ENCODE measurements at regions not wholly inside any gene's neighbourhood (a gene's known extent, or its start where the extent isn't known, plus 50 kb on each side); places are given as distances from the start of the nearest gene placed in this dataset.
"Not testable (repeated sequence)": the region's sequence is repeated elsewhere in the genome, so short reads cannot be mapped to it uniquely, and the experiment has no call there.

DNA sequence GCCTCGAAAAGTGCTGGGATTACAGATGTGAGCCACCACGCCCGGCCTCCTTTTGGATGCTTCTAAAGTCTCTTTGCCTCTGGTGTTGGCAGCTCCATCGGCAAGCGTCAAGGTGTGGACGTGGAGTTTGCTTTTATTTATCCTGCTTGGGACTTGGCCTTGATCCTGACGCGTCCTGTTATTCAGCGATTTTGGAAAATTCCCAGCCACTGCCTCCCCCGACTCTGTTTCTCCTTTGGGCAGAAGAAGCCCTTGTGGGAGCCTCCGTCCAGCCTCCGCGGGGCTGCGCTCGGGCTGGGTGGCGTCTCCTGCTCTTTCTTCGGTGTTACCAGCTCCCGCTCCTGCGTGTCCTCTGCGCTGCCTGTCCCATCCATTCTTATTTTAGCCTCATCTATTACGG, 151.7 kb downstream of the TMEM121 start:
- DNase-seq (ENCODE audit: low read depth, low spot score) = not testable (repeated sequence)

DNA sequence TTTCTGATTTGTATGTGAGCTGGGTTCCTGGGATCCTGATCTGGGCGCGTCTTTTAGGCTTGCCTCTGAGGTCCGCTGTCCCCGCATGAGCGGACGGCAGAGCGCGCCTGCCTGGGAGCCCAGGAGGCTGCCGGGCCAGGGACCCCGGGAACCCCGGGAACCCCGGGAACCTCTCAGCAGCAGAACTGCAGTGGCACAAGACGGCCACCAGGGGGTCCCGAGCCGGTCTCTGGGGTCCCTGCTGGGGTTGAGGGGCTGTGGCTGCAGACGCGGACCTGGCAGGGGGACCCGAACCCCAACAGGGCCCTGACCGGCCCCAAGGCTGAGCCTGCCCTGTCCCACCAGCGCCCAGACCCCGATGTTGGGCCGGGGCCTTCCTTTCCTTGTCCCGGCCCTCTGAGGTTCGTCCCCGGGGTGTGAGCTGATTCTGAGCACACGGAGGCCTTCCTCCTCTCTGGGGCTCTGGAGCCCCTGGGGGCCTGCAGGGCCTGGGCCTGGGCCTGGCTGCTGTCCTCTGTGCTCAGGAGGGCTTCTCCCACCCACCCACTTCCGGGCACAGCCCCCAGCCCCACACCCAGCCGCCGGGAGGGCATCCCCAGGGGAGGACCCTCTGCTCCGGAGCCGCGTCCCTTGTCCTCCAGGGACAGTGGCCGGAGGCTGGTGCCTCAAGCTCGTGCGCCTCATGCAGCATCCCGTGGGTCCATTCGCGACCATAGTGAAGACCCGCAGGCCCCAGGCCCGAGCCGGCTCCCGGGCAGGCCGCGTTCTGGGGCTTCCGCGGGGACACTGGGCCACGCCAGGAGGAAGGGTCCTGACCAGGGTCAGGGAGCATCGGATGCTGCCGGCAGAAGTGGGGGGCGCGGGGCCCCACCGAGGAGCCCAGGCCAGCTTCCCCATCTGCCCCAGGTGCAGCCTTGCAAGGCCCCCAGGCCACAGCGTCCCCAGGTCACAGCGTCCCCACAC, 152.9 kb downstream of the TMEM121 start:
- not testable (repeated sequence) for DNase-seq (ENCODE audit: low read depth, low spot score)

DNA sequence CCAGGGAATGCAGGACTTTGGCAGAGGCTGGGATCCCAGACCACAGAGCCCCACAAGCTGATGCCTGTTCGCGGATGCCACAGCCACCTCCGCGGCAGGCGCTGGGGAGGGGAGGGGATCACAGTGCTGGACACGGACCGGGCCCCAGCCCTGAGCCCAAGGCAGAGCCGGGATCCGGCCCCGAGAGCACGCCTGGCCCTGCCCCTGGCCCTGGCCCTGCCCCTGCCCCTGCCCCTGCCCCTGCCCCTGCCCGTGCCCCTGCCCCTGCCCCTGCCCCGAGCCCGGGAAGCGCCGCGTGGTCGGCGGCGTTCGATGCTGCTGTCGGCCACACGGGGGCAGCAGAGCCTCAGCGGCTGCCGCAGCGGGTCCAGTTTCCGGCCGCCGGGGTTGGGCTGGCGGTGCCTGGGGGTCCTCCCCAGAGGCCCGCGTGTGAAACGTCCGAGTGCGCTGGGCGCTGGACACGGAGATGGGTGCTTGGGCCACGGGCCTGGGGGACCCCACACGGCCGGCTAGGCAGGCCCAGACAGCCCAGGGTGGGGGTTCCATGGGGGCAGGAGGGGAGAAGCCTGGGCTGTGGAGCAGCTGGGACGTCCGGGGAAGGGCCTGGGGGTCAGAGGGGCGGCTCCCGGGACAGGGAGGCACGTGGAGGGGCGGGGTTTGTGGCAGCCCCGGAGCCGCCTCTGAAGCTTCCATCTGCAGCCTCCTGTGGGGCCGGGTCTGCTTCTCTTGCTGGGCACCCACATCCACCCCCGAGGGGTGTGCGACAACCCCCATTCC, 153.8 kb downstream of the TMEM121 start:
- not testable (repeated sequence) for DNase-seq (ENCODE audit: low read depth, low spot score)

DNA sequence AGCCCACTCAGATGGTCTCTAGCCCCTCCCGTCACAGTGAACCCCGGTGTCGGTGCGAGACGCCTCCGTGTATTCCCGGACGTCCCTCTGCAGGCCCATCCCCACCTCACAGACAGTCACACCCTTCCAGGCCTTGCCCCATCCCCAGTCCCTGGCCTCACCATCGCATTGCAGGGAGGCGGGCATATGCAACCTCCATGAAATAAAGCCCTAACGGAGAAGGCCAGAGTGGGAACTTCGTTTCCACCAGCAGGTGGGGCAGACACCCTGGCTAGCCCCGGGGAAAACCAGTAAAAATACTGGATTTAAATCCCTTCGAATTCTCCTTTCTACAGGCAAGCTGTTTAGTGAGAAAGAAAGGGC, 154.3 kb downstream of the TMEM121 start:
- not testable (repeated sequence) for DNase-seq (ENCODE audit: low read depth, low spot score)

DNA sequence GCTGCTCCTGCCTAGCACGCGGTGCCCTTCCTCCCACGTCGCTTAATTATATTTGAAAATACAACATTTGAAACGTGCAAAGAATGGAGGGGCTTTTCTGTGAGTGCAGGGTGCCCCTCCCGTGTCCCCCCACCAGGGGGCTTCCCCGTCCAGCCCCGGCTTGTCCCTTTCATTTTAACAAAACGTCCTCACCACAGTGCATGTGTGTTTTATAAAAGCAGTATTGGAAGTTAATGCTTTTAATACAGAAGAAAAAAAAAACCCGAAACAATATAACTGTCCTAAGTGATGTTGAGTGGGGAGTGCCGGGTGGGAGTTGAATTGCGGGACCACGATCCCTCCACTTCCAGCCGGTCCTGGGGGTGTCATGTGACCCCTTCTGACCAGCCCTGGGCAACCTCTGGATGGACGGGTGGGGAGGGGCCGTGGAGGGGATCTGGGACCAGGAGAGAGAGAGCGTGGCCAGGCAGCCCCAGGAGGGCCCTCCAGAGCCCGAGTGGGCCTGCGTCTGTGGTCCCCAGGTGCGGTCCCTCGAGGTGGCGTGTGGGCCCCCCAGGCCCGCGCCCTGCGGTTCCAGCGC, 155.3 kb downstream of the TMEM121 start:
- DNase-seq (ENCODE audit: low read depth, low spot score) = not testable (repeated sequence)

DNA sequence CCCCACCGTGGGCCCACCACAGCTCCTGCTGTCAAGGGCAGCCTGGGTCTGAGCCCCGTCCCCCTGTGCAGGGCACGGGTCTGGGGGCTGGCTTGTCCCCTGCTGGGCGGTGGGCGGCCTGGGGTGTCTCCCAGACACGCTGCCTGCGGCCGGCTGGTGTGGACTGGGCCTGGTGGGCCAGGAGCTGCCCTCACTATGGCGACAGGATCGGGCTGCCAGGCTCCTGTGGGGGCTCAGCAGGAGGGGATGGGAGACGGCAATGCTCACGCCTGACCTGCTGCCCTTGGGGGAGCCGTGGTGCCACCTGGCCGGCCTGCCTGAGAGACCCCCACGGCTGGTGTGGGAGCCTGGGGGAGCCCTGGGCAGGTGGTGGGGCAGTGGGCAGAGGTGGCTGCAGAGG, 156.1 kb downstream of the TMEM121 start:
- DNase-seq (ENCODE audit: low read depth, low spot score) = not testable (repeated sequence)

DNA sequence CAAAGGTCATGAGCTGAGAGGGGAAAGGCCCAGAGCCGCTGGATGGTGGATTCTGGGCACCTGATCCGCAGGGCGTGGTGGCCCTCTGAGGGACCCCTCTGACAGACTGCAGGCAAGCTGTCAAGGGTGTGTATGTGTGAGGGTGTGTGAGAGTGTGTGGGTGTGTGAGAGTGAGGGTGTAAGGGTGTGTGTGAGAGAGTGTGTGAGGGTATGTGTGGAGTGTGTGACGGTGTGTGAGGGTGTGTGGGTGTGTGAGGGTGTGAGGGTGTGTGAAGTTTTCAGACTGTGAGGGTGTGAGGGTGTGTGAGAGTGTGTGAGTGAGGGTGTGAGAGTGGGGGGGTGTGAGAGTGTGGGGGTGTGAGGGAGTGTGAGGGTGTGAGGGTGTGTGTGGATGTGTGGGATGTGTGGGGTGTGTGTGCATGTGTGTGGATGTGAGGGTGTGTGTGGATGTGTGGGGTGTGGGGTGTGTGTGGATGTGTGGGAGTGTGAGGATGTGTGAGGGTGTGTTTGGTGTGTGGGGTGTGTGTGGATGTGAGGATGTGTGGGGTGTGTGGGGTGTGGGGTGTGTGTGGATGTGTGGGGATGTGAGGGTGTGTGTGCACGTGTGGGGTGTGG, 156.7 kb downstream of the TMEM121 start:
- no peak for DNase-seq (ENCODE audit: low read depth, low spot score)

DNA sequence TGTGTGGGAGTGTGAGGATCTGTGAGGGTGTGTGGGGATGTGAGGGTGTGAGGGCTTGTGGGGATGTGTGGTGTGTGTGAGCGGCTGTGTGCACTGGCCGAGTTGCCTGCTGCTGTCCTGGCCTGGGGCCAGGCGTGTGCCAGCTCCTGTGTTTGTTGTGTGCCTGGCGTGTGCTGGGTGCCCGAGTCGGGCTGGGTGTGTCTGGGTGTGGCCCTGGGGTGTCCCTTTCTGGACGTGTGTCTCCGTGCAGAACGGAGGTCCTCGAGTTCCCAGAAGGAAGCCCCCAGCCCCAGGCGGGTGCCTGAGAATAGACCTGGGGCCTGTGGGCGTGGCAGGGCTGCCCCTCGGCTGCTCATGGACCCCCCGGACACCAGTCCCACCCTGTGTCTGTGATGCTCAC, 157.7 kb downstream of the TMEM121 start:
- DNase-seq (ENCODE audit: low read depth, low spot score) = not testable (repeated sequence)

DNA sequence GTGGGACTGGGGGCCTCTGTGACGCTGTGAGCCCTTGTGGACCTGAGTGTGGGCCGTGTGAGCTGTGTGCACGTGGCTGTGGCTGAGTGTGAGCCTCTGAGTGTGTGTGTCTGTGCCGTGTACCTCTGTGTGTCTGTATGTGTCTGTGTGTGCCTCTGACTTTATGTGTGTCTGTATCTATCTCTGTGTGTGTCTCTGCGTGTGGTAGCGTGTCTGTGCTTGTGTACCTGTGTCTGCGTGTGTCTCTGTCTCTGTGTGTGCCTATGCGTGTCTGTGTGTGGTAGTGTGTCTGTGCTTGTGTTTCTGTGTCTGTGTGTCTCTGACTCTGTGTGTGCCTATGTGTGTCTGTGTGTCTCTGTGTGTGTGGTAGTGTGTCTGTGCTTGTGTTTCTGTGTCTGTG, 158.2 kb downstream of the TMEM121 start:
- not testable (repeated sequence) for DNase-seq (ENCODE audit: low read depth, low spot score)

DNA sequence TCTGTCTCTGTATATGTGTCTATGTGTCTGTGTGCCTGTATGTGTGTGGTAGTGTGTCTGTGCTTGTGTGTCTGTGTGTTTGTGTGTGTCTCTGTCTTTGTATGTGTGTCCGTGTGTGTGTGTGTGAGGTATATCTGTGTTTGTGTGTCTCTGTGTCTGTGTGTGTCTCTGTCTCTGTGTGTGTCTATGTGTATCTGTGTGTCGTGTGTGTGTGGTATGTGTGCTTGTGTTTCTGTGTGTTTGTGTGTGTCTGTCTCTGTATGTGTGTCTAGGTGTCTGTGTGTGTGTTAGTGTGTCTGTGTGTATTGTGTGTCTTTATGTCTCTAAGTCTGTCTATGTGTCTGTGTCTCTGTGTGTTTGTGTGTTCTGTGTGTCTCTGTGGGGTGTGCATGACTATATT, 158.6 kb downstream of the TMEM121 start:
- DNase-seq (ENCODE audit: low read depth, low spot score) = no peak

DNA sequence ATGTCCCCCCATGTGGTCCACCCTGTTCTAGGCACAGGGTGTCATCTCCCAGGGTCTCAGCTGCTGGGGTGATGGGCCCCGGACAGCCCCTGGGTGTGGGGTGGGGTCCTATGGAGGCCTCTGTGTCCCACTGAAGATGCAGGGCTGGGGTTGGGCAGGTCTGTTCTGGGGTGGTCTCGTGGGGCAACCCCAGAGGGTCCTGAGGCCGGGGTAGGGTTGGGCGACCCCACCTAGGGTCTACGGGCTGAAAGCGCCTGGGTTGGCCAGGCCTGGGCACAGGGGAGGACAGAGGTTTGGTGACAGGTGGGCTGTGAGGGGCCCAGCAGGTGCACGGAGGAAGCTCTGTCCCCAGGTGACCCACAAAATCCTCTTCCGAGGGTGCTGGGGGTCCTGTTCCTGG, 159.2 kb downstream of the TMEM121 start:
- DNase-seq (ENCODE audit: low read depth, low spot score) = not testable (repeated sequence)

DNA sequence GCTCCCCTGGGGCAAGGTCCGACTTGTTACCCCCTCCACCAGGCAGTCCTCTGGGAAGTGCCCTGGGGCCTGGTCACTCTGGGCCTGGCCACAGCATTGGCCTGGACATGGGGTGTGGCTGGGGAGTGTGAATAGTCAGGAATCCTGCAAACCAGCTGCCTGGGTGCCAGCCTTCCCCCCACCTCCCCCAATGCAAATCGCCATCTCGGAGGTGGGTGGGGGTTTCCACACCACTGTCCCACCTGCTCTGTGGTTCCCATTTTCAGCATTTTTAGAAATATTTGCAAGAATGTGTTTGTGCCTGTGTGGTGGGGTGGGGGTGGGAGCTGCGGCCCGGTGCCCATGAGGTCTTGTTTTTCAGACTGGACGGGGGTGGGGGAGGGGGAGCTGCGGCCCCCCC, 159.7 kb downstream of the TMEM121 start:
- DNase-seq (ENCODE audit: low read depth, low spot score) = not testable (repeated sequence)

DNA sequence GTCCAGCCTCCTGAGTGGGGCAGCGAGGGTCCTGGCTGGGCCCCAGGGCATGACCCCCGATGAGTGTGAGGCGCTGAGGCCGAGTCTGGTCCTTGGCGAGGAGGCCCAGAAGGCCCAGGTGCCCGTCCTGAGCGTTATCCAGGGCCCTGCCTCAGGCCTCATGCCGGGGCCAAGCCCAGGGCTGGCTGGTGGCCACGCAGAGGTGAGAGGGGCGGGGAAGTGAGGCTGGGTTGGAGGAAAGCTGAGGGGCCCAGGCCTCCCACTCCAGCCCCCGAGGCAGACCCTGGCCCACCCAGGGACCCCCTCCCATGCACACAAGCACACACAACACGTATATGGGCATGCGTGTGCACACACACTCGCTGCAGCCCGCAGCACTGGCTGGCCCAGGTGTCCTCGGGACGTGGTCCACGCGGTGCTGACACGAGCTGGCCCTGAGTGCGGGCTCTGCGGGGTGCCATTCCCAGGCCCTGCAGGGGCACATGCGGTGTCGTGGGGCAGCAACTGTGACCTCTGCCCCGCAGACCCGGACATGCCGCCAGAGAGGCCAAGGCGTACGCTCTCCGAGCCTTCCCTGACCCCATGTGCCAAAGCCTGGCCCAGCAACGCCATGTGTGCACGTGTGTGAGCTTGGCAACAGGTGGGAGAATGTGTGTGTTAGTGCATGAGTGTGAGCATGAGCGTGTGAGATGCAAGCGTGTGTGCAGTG, 160.2 kb downstream of the TMEM121 start:
- not testable (repeated sequence) for DNase-seq (ENCODE audit: low read depth, low spot score)

DNA sequence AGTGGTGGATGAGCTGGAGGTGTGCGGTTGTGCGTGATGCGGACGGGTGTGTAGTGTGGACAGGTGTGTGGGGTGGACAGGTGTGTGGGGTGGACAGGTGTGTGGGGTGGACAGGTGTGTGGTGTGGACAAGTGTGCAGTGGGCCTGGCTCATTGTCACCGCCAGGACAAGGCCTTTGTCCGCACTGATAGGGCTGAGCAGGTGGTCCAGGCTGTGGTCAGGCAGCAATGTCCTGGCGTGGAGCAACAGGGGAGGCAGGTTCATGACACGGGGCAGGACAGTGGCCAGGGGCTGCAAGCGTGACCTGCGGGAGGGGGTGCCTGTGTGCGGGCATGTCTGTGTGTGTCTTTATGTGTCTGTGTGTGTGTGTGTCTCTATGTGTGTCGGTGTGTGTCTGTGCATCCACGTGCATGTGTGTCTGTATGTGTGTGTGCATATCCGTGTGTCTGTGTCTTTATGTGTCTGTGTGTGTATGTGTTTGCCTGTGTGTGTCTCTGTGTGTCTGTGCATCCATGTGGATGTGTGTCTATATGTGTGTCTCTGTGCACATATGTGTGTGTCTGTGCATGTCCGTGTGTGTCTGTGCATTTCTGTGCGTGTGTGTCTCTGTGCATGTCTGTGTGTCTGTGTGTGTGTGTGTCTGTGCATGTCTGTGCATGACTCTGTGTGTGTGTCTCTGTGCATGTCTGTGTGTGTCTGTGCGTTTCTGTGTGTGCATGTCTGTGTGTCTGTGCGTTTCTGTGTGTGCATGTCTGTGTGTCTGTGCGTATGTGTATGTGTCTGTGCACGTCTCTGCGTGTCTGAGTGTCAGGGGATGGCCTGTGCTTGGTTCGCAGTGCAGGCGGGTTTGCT, 161.0 kb downstream of the TMEM121 start:
- DNase-seq (ENCODE audit: low read depth, low spot score) = not testable (repeated sequence)

DNA sequence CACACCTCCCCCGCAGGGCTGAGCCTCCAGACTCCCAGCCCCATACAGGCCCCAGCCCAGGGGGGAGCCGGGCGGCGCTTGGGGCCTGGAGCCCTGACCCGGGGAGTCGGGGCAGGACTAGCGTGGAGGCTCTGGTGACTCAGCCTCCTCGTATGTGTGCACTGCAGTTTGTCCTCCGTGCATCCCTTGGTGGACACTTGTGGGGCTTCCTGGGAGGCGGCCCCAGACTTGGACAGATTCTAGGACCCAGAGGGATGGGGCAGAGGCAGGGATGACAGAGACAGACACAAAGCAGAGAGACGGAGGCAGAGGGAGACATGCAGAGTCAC, 161.6 kb downstream of the TMEM121 start:
- not testable (repeated sequence) for DNase-seq (ENCODE audit: low read depth, low spot score)

DNA sequence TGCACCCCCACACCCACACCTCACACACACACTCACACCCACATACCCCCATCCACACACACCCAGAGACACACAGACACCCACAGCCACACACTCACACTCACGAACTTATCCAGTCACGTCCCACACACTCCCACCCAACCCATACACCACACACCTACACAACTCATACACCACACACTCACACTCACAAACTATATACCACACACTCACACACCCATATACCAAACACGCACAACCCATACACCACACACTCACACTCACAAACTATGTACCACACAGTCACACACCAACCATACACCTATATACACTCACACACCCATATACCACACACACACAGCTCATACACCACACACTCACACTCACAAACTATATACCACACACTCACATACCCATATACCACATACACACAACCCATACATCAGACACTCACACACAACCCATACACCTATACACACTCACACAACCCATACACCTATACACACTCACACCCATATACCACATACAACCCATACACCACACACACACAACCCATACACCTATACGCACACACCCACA, 162.4 kb downstream of the TMEM121 start:
- not testable (repeated sequence) for DNase-seq (ENCODE audit: low read depth, low spot score)

DNA sequence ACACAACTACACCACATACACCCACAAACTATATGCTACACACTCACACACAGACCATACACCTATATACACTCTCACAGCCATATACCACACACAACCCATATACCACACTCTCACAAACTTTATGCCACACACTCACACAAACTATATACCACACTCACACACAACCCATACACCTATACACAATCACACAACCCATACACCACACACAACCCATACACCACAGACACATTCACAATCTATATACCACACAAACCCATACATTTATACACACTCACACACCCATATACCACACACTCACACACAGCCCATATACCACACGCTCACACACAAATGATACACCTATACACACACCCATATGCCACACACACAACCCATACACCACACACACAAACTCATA, 163.3 kb downstream of the TMEM121 start:
- DNase-seq (ENCODE audit: low read depth, low spot score) = no peak

DNA sequence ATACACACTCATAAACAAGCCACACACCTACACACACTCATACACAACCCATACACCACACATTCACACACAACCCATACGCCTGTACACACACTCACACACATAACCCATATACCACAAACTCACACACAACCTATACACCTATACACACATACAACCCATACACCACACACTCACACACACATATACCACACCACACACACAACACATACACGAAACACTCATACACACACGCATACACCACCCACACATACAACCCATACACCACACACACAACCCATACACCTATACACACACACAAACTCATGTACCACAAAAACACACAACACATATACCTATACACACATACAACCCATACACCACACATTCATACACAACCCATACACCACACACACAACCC, 164.3 kb downstream of the TMEM121 start:
- no peak for DNase-seq (ENCODE audit: low read depth, low spot score)

DNA sequence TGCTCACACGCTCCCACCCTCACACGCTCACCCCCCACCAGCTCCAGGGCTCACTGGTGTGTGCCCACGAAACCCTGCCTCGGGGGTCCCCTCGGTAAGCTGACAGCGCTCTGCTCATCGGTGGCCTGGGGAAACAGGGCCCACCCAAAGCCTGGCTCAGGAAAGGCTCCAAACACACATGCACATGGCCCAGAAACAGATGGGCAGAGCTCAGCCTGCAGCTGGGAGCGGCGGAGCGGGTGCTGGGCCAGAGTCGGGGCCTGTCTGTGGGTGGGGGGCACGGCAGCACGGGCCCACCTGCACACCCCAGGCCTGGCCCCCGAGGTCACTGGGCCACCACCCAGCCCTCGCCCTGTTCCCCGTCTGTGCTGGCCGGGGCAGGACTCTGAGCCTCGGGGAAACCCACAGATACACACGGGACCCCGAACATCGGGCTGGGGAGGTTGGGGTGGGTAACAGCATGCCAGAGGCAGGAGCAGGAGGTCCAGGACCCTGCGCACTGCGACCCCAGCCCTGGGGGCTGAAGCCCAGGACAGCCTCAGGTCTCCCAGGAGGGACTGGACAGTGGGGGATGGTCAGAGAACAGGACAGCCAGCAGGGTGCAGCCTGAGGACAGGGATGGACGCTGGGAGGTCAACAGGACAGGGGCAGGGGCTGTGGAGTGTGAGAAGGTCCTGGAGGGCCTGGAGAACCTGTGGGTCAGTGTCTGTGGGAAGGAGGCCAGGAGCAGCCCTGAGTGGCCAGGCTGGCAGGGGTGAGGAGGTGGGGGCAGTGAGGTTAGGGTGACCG, 165.1 kb downstream of the TMEM121 start:
- DNase-seq (ENCODE audit: low read depth, low spot score) = not testable (repeated sequence)

All from iPS DF 19.7 (cell line).